K562 (cell line): ENCODE measurements at regions not wholly inside any gene's neighbourhood (a gene's known extent, or its start where the extent isn't known, plus 50 kb on each side); places are given as distances from the start of the nearest gene placed in this dataset.

Experiments used
- RBBP5 ChIP-seq: fragments of 200-600 bp; sonication (generic); IDR thresholded peaks from 2 replicates; pipeline ENCODE4 v1.6.1; 2012; ENCODE audit warnings: borderline replicate concordance, mild to moderate bottlenecking, low read length, control low read depth, inconsistent platforms; ENCODE audit not compliant: insufficient read depth, poor library complexity, severe bottlenecking
- ZNF318 ChIP-seq, 2 experiments: fragments of 450-650 bp; IDR thresholded peaks; 2 replicates each; pipeline ENCODE4 v1.6.1; 2016; ENCODE audit warnings: mild to moderate bottlenecking in 2 of 2, borderline replicate concordance in 1 of 2, low read depth in 1 of 2, moderate library complexity in 1 of 2

GRCh38 chr9:97096793-97097192 is 57.9 kb upstream of the CTSV start (continued):
- TF ChIP-seq ZNF318 (IDR thresholded peaks at IDR 0.05; ENCODE audit: borderline replicate concordance in 1 of 2, low read depth in 1 of 2) (no peak), RBBP5 (no peak)
- TF ChIP-seq, all 486 proteins: peak for 0
